ENCODE measurements at regions not wholly inside any gene's neighbourhood (a gene's known extent, or its start where the extent isn't known, plus 50 kb on each side); places are given as distances from the start of the nearest gene placed in this dataset.

- H3K36me3 Mint-ChIP-seq, result no peaks in the 10 kb centered on the region
- H3K4me3 Mint-ChIP-seq, result no peak overlapping the region
- no peaks in the 10 kb centered on the region for H3K4me1 Mint-ChIP-seq
- no peak for DNase-seq
- peaks cover 2% of the 10 kb centered on the region for H3K9me3 Mint-ChIP-seq
- no peaks in the 10 kb centered on the region for H3K27me3 Mint-ChIP-seq
- H3K27ac Mint-ChIP-seq, result no peak overlapping the region
These were observed 73.8 kb upstream of the TBX3 start for GRCh38 chr12:114757684-114758325.

DNA sequence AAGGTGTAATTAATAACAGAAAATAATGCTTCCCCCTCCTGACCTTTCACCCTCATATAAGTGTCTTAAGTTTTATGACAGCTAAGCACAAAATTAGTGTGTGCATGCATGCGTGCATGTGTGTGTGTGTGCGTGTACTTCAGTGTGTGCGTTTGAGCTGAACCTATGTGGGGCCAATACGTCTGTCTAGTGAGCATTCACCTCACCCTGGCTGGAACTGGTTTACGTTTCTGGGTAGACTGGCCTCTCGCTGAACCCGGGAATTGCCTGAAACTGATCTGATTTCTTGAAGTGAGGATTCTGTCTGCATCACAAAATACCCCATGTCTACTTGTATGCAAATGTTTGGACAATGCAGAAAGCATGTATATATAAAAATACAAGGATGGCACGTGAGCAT is 68.2 kb upstream of the TBX3 start:
- no peaks in the 10 kb centered on the region for H3K4me1 Mint-ChIP-seq
- DNase-seq, result no peak
- H3K27ac Mint-ChIP-seq, result no peak overlapping the region
- no peaks in the 10 kb centered on the region for H3K27me3 Mint-ChIP-seq
- H3K36me3 Mint-ChIP-seq, result no peaks in the 10 kb centered on the region
- H3K4me3 Mint-ChIP-seq, result no peak overlapping the region
- H3K9me3 Mint-ChIP-seq, result peaks cover 2% of the 10 kb centered on the region

- Mint-ChIP-seq H3K9me3 (peaks cover 2% of the 10 kb centered on the region), H3K27me3 (no peaks in the 10 kb centered on the region), H3K4me3 (no peak overlapping the region), H3K27ac (no peak overlapping the region), H3K36me3 (no peaks in the 10 kb centered on the region), H3K4me1 (no peaks in the 10 kb centered on the region)
- DNase-seq, result no peak
These were observed 67.7 kb upstream of the TBX3 start for GRCh38 chr12:114751712-114752111.

DNA sequence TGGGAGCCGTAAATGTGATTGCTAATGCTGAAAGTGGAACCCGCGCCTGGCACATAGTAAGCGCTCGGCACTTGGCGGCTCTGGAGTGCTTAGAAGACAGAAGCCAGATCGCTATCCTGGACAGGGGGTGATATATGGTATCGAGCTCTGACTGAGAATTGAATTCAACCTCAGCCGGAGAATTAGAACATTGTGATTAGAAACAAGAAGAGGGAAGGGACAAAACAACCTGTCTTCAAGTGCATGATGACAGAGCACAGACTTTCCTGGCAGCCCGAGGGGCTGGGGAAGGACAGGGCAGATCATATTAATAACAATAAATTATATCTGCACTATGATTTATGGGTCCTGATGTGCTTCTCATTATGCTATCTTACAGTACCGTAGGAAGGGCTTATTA is 66.9 kb upstream of the TBX3 start:
- Mint-ChIP-seq H3K36me3 (no peaks in the 10 kb centered on the region), H3K4me1 (no peaks in the 10 kb centered on the region), H3K4me3 (no peak overlapping the region), H3K27me3 (no peaks in the 10 kb centered on the region), H3K9me3 (peaks cover 2% of the 10 kb centered on the region), H3K27ac (no peak overlapping the region)
- no peak for DNase-seq

GRCh38 chr12:114749065-114749464 is 65.1 kb upstream of the TBX3 start:
- Mint-ChIP-seq H3K36me3 (no peaks in the 10 kb centered on the region), H3K4me1 (no peaks in the 10 kb centered on the region), H3K27me3 (no peaks in the 10 kb centered on the region), H3K9me3 (no peaks in the 10 kb centered on the region), H3K27ac (no peak overlapping the region), H3K4me3 (no peak overlapping the region)
- no peak for DNase-seq

GRCh38 chr12:114747012-114747858 is 63.3 kb upstream of the TBX3 start:
- Mint-ChIP-seq H3K27ac (no peak overlapping the region), H3K4me1 (no peaks in the 10 kb centered on the region), H3K36me3 (no peaks in the 10 kb centered on the region), H3K27me3 (peaks cover 4% of the 10 kb centered on the region), H3K9me3 (no peaks in the 10 kb centered on the region), H3K4me3 (no peak overlapping the region)
- DNase-seq, result no peak

DNA sequence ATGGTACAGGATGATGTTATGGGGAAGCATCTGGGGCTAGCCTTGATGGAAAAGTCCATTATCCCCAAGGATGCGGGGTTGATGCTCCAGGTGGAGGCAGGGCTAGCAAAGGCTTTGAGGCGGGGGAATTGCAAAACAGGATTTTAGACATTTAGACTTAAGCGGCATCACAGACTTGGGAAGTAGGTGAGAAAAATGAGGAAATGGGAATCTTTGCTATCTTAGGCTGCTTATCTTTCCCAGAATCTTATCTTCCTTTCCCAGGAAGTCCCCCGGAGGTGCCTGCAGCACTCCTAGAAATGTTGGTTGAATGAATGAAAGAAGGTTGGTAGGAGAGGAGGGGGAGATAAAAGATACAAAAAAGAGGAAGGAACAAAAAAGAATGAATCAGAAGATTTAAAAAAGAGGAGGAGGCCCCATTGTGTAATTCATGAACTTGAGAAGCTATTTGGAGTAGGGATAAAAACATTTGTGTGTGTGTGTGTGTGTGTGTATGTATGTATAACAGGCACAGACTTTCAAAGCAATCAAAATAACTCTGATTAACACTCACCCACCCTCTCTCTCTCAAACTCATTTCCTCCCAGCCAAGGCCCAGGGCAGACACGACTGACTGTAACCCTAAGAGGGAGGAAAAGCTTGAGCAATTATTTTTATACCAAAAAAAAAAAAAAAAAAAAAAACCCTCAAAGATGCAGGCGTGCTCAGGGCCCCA is 62.5 kb upstream of the TBX3 start:
- H3K27me3 Mint-ChIP-seq, result peaks cover 4% of the 10 kb centered on the region
- H3K4me1 Mint-ChIP-seq, result no peaks in the 10 kb centered on the region
- H3K9me3 Mint-ChIP-seq, result no peaks in the 10 kb centered on the region
- H3K4me3 Mint-ChIP-seq, result no peak overlapping the region
- no peaks in the 10 kb centered on the region for H3K36me3 Mint-ChIP-seq
- H3K27ac Mint-ChIP-seq, result no peak overlapping the region
- DNase-seq, result no peak

DNA sequence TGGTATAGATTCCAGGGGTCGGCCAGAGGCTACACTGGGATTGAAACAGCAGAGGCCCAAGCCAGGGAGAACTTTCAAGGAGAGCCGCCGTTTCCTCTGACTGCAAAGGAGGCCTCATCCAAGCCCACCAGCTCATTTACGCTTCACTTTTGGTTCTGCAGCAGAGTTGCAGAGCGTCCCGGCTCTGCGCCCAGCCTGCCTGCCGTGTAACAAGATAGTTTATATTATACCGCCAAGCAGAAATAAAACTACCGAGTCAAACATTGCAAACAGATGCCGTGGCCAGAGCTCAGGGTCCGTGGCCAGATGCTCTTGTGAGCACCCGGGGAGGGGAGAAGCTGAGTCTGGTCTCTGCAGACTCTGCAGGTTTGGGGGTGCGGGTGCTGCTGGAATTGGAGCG is 60.7 kb upstream of the TBX3 start:
- Mint-ChIP-seq H3K4me3 (no peak overlapping the region), H3K9me3 (no peaks in the 10 kb centered on the region), H3K27ac (no peak overlapping the region), H3K4me1 (no peaks in the 10 kb centered on the region), H3K36me3 (no peaks in the 10 kb centered on the region), H3K27me3 (peaks cover 7% of the 10 kb centered on the region)
- DNase-seq, result no peak

- Mint-ChIP-seq H3K27ac (no peak overlapping the region), H3K4me3 (no peak overlapping the region), H3K4me1 (no peaks in the 10 kb centered on the region)
These were observed 60.3 kb upstream of the TBX3 start for GRCh38 chr12:114744285-114744684.

GRCh38 chr12:114743799-114744198 is 59.8 kb upstream of the TBX3 start:
- Mint-ChIP-seq H3K9me3 (no peaks in the 10 kb centered on the region), H3K27me3 (peaks cover 7% of the 10 kb centered on the region), H3K4me3 (no peak overlapping the region), H3K4me1 (no peaks in the 10 kb centered on the region), H3K27ac (no peak overlapping the region), H3K36me3 (no peaks in the 10 kb centered on the region)
- DNase-seq, result no peak

More at GRCh38 chr12:114744285-114744684, 60.3 kb upstream of the TBX3 start:
- no peaks in the 10 kb centered on the region for H3K9me3 Mint-ChIP-seq
- no peaks in the 10 kb centered on the region for H3K36me3 Mint-ChIP-seq
- DNase-seq, result no peak
- H3K27me3 Mint-ChIP-seq, result peaks cover 7% of the 10 kb centered on the region

GRCh38 chr12:114743289-114743688 is 59.3 kb upstream of the TBX3 start:
- H3K27me3 Mint-ChIP-seq, result peaks cover 7% of the 10 kb centered on the region
- no peaks in the 10 kb centered on the region for H3K36me3 Mint-ChIP-seq
- no peaks in the 10 kb centered on the region for H3K4me1 Mint-ChIP-seq
- H3K9me3 Mint-ChIP-seq, result no peaks in the 10 kb centered on the region
- H3K4me3 Mint-ChIP-seq, result no peak overlapping the region
- no peak overlapping the region for H3K27ac Mint-ChIP-seq
- DNase-seq, result no peak

DNA sequence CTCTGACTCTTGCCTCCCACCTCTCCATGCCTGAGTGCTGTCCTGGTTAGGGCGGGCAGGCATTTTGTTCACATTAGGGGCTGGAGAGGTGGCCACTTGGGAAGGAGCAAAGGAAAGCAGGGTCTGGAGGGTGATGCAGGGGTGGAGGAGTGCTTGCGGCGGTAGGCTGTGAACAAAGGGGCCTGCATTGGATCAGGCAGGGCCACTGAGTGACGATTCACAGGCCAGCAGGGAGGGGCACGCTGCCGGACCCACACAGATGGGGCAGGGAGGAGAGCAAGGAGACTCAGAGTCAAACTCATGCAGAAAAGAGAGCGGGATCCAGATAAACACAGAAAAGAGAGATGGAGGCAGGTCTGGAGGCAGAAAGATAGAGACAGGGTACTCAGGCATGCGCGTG is 58.4 kb upstream of the TBX3 start:
- H3K36me3 Mint-ChIP-seq, result no peaks in the 10 kb centered on the region
- no peak overlapping the region for H3K27ac Mint-ChIP-seq
- peaks cover 11% of the 10 kb centered on the region for H3K27me3 Mint-ChIP-seq
- no peak for DNase-seq
- no peaks in the 10 kb centered on the region for H3K9me3 Mint-ChIP-seq
- no peak overlapping the region for H3K4me3 Mint-ChIP-seq
- no peaks in the 10 kb centered on the region for H3K4me1 Mint-ChIP-seq

GRCh38 chr12:114741940-114742339 is 58.0 kb upstream of the TBX3 start:
- Mint-ChIP-seq H3K36me3 (no peaks in the 10 kb centered on the region), H3K4me1 (no peaks in the 10 kb centered on the region), H3K9me3 (no peaks in the 10 kb centered on the region), H3K4me3 (no peak overlapping the region), H3K27me3 (peaks cover 15% of the 10 kb centered on the region), H3K27ac (no peak overlapping the region)
- DNase-seq, result no peak

- Mint-ChIP-seq H3K4me1 (peaks cover 1% of the 10 kb centered on the region), H3K36me3 (no peaks in the 10 kb centered on the region), H3K27me3 (peaks cover 30% of the 10 kb centered on the region), H3K27ac (no peak overlapping the region), H3K9me3 (no peaks in the 10 kb centered on the region), H3K4me3 (no peak overlapping the region)
- no peak for DNase-seq
These were observed 56.5 kb upstream of the TBX3 start for GRCh38 chr12:114740448-114740847.

GRCh38 chr12:114738460-114739184 is 54.6 kb upstream of the TBX3 start:
- no peak overlapping the region for H3K27ac Mint-ChIP-seq
- no peaks in the 10 kb centered on the region for H3K36me3 Mint-ChIP-seq
- no peaks in the 10 kb centered on the region for H3K9me3 Mint-ChIP-seq
- H3K4me1 Mint-ChIP-seq, result peaks cover 1% of the 10 kb centered on the region
- DNase-seq, result no peak
- no peak overlapping the region for H3K4me3 Mint-ChIP-seq
- H3K27me3 Mint-ChIP-seq, result peaks cover 48% of the 10 kb centered on the region
